AG09319 (cell line): ENCODE measurements at regions not wholly inside any gene's neighbourhood (a gene's known extent, or its start where the extent isn't known, plus 50 kb on each side); places are given as distances from the start of the nearest gene placed in this dataset.

Experiments used
- DNase-seq: peaks from one replicate; pipeline ENCODE4 v3.0.0-alpha.2; 2010; ENCODE audit warnings: low read depth; ENCODE audit errors: extremely low read depth
- TF ChIP-seq, protein P1 (sequence below): IDR thresholded peaks from 2 replicates; pipeline ENCODE4 v1.5.1; 2011; ENCODE audit warnings: low read depth, mild to moderate bottlenecking, inconsistent platforms, low read length, moderate library complexity

DNA sequence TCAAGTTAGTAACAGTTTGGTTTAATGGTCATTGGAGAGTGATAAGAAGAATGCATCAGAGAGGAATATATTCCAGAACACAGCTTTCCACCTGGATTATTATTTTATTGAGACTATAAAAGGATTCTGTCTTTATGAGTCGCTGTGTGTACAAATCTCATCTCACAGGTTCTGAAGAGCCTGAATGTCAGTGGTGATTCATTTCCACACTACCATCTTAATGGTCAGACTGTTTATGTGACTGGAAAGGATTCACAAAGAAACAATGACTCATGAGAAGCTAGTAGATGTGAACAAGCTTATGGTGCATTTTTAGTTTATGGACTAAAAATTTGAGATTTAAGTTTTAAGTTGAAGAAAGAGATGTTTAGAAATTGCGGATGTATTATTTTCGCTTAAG, 685.4 kb upstream of the NRXN1 start:
- TF ChIP-seq, protein P1, sequence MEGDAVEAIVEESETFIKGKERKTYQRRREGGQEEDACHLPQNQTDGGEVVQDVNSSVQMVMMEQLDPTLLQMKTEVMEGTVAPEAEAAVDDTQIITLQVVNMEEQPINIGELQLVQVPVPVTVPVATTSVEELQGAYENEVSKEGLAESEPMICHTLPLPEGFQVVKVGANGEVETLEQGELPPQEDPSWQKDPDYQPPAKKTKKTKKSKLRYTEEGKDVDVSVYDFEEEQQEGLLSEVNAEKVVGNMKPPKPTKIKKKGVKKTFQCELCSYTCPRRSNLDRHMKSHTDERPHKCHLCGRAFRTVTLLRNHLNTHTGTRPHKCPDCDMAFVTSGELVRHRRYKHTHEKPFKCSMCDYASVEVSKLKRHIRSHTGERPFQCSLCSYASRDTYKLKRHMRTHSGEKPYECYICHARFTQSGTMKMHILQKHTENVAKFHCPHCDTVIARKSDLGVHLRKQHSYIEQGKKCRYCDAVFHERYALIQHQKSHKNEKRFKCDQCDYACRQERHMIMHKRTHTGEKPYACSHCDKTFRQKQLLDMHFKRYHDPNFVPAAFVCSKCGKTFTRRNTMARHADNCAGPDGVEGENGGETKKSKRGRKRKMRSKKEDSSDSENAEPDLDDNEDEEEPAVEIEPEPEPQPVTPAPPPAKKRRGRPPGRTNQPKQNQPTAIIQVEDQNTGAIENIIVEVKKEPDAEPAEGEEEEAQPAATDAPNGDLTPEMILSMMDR: no peak
- DNase-seq: no peak

DNA sequence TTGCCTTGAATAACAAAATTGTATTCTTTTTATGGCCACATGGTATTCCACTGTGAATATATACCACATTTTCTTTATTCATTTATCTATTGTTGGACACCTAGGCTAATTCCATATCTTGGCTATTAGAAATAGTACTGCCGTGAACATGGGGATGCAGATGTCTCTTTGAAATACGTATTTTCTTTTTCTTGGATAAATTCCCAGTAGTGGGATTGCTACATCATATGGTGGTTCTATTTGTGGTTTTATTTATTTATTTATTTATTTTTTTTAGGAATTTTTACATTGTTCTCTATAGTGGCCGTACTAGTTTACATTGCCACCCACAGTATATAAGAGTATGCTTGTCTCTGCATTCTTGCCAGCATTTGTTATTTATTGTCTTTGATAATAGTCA, 679.8 kb upstream of the NRXN1 start:
- TF ChIP-seq, protein P1: no peak
- DNase-seq: no peak

DNA sequence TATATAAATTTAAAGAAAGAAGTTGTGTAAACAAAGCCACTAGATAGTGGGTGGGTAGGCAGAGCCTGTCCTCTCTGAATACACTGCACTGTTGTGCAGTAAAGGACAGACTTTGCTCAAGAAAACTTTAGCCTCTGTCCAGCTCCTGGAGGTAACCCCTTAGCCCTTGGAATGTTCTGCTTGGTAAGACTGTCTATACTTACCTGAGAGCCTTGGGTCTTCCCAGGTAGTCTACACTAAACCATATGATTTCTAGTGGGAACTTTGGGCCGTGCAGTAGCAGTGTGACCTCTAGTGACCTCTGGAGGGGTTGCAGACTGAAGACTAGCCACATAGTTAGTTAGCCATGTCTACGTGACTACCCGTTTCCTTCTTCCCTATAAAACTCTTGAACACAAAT, 678.3 kb upstream of the NRXN1 start:
- TF ChIP-seq, protein P1: no peak
- no peak for DNase-seq

DNA sequence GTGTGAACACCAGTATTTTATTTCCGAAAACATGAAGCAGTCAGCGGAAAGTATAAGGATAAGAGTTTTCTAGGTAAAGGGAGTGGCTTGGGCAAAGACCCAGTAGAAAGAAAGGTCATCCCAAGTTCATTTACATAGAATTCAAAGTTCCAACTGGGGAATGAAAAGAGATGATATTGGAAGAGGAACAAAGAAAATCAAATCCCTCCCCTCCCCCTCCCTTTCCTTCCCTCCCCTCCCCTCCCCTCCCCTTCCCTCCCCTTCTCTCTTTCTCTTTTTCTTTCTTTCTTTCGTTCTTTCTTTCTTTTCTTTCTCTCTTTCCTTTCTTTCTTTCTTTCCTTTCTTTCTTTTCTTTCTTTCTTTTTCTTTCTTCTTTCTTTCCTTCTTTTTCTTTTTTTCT, 675.7 kb upstream of the NRXN1 start:
- TF ChIP-seq, protein P1: no peak
- DNase-seq: no peak

DNA sequence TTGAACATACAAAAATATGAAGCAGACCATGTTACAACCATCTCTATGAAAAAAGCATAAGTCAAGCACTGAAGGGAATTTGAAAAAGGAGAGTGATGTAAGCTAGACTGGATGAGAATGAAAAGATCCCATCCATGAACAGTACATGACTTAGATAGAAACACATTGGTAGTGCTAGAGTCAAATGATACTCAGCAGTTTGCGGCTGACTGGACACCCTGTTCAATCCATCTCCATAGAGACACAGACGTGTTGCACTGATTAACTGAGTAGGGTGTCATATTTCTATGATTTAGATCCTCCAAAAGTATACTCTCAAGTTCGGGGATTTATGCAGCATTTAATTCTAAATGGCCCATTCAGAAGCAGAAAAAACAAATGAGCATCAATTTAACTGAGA, 674.3 kb upstream of the NRXN1 start:
- DNase-seq: no peak
- TF ChIP-seq, protein P1: no peak

DNA sequence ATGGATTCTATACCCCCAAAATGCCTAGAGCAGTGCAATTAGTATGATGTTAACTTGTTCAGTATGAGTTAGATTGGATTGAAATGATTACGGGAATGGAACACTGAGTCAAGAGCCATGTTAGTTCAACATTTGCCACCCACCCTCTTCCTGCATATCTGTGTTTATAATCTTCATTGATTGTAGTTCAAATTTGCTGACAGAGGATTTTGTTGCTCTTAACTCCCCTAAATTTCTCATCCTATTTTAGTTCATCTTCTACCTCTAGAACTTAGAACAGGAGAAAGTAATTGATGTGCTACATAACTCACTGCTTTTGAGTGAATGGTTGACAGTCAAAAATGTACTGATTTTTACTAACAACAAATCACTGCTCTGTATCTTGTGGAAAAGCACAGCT, 673.5 kb upstream of the NRXN1 start:
- TF ChIP-seq, protein P1: no peak
- no peak for DNase-seq

DNA sequence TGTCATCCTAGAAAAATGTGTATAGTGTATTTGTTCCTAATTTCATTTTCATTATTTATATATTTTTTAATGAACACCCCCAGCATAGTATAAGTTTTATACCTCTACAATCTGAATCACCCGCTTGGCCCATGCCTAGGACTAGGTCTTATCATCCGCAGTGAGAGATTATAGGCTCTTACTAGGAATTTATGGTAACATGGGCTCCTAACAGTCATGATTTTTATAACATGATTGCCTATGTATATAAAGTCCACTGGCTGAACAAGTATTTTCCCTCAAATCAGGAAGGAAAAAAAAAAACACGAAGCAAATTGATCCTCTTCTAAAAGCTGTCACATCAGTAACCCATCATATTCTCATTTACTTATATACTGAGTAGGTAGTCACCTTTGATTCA, 666.1 kb upstream of the NRXN1 start:
- no peak for DNase-seq
- TF ChIP-seq, protein P1: no peak

DNA sequence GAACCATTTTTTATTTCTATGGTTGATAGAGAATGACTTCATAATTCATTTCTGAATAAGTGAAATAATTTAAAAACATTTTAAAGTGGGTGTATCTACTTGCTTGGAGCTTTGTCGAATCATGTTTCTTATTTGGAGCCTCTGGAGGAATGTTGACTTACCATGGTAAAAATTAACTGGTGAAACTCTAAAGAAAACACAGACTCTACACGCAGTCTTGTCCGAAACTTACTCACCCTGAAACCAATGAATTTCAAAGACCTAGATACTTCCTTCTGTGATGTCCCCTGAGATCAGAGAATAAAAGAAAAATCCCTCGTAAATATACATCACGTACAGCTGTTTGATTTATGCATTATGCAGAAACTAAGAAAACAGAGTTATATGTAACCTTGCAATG, 665.2 kb upstream of the NRXN1 start:
- DNase-seq: no peak
- TF ChIP-seq, protein P1: no peak
